Thyroid gland (tissue), 4 donors: ENCODE measurements at regions not wholly inside any gene's neighbourhood (a gene's known extent, or its start where the extent isn't known, plus 50 kb on each side); places are given as distances from the start of the nearest gene placed in this dataset.

Experiments
- CTCF ChIP-seq, 6 experiments: fragments of 200-600 bp in 3 of 6; fragments of 450-650 bp in 3 of 6; sonication (generic) in 3 of 6; IDR thresholded peaks; one replicate each; pipeline ENCODE4 v1.5.1; 2016 to 2019; ENCODE audit warnings: antibody characterized with exemption in 6 of 6, mild to moderate bottlenecking in 2 of 6, inconsistent platforms in 1 of 6, moderate library complexity in 1 of 6
- POLR2A ChIP-seq, 2 donors: fragments of 450-650 bp; IDR thresholded peaks; one replicate each; pipeline ENCODE4 v1.6.1; 2017; ENCODE audit warnings: antibody characterized with exemption in 2 of 2, mild to moderate bottlenecking in 2 of 2, moderate library complexity in 1 of 2

- TF ChIP-seq CTCF (IDR thresholded peaks at IDR 0.05) (no peak), POLR2A (IDR thresholded peaks at IDR 0.05) (no peak)
Observed at GRCh38 chr9:135343136-135343535, 136.4 kb upstream of the PPP1R26 start.
